Activated CD4-positive, alpha-beta T cell treated with anti-CD3 and anti-CD28 coated beads for 48 hours (primary cell): ENCODE measurements at regions not wholly inside any gene's neighbourhood (a gene's known extent, or its start where the extent isn't known, plus 50 kb on each side); places are given as distances from the start of the nearest gene placed in this dataset.

Source experiments
- DNase-seq: peaks from one replicate; pipeline ENCODE4 v3.0.0-alpha.2; 2020

DNA sequence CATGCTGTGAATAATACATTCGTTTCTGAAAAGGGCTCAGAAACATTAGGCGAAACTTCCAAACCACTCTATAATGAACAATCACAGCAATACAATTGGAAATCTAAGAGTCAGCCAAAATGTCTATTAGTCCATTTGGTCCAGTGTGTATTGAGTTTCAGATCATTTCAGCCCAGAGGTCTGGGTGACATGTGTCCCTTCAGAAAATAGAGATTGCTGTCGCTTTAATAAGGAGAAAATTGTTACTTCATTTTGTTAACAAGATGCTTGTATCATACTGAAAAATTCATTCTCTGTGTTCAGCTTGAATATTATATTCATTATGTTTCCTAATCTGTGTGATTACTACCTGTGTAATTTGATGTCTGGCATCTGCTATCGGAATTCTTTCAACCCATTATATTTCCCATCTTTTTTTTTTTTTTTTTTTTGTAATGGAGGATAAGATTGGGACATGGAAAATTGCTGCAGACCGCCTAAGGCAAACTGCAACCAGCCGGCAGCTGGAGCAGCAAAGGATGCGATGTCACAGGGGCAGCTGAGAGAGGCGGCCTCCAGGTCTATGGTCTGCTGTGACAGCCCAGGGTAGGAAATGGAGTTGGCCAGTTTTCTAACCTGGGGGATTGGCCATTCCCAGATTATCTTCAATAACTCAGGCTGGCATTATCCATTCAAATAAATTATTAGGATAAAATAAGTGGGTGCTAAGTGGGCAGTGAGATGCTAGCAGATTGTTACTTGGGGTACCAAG is 170.9 kb upstream of the NPVF start:
- no peak for DNase-seq

DNA sequence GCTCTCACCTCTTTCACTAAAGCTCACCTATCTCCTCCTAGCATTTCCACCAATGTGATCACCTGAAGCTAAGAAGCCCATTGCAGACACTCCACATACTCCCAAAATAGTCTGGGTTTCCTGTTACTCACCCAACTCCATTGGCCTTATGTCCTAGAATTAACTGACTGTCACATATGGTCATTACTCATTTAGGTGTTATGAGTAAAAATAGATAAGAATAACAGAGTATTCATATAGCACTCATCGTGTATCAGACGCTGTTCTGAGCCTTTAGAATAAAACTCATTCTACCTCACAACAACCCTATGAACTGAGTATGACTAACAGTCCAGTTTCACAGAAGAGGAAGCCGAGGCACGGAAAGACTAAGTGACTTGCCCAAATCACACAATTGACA is 174.2 kb upstream of the NPVF start:
- no peak for DNase-seq

DNA sequence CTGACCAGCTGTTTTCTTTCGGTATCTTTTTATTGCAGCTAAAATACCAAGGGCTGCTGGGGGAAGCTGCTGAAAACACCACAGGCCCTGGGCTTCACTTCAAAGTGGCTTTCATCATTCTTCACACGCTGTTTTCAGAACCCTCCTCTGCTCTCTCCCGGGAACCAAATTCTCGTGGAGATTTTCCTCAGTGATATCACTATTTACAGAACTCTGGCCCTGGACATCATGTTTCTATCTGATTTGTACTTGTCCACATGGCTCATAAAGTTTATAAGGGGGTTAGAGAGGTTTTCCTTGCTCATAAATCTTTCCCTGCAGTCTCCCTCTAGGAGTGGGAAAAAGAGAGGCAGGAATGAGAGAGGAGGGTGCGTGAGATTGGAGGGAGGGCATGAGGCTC is 177.4 kb upstream of the NPVF start:
- no peak for DNase-seq

DNA sequence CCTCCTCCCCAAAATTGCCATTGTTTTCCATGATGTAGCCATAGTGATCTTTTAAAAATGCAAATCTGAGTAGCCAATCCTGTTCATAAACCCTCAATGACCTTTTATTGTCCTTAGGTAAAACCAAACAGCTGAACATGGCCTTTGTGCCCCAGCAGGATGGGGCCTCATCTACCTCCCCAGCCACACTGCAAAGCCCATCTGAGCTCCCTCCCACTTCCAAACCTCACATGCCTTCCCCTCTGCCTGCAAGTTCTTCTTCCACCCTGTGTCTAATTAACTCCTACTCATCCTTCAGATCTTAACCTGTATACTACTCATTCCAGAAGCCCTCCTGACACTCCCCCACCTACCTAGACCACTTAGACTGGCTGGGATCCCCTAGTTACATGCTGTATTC is 178.8 kb upstream of the NPVF start:
- no peak for DNase-seq

DNA sequence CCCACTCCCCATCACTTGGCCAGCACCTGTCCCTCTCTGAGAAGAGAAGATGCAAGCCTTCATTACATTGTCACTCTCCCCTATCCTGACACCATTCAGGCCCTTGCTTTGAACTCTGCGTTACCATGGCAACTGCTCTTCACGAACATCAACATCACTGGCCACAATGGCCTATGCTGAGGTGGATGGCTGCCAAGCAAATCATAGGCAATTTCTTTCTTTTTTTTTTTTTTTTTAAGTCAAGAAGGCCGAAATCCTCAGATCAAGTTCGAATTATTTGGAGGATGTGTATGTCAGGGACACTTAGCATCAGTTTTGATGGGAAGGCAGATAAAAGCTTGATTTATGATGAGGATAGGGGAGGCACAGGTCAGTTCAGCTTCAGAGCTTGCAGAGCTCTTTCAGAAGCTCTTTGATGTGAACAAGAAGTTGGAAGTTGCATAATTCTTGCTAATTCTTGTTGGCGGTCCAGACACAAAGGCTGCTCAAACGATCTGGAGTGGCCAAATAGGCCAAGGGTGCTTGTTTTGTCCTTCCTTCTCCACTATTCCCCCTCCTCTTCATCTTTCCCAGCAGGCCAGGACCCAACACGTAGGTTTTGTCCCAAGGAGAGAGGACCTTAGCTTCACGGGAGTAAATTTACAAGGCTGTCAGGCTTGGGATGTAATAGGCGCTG is 179.9 kb upstream of the NPVF start:
- no peak for DNase-seq

DNA sequence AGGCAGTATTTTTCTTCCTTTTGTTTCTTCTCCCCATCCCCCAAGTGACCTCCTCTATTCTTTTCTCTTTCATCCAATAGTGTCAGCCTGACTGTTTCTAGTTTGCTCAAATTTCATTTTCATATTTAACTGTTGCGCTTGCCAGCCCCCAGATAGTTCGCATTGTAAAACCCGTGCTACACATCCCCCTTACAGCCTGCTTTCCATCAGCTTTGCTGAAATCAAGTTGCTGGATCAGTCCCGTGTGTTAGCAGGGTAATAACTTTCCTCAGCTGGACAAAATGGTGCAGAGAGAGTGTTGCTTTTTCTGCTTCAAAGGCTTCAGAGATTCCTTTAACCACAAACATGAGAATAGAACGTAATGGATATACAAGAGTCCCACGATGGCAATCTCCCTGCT is 180.6 kb upstream of the NPVF start:
- DNase-seq = no peak

DNA sequence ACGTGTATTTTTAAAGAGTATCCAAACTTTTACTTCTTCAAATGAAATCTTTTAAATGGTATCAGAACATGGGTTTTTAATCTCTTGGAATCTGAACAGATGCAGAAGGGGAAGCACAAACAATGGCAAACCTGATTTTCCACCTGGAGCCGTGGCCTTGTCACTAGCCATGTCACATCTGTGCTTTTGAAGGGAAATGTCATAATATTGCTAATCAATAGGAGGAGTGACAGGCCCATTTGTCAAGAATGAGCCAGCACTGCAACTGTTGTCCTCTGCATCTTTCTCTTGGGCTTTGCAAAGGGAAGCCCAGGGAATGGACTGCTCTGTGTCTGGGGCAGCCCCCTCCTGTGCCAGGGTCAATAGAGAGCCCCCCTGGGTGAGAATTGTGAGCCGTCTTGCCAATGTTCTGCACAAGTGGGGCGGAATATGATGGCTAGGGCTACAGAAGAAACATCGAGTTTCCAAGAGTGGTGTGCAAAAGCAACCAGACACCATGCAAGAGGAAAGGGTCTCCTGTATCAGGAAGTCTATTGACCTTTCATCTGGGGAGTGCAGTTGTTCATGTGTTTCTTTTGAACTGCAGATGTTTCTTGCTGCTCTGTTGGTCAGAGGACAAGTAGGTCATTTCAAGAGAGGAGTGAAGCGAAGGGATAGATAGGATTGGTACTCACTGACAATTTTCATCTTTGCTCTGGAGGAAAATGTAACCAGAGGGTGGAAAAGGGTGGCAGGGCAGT is 181.8 kb upstream of the NPVF start:
- no peak for DNase-seq

DNA sequence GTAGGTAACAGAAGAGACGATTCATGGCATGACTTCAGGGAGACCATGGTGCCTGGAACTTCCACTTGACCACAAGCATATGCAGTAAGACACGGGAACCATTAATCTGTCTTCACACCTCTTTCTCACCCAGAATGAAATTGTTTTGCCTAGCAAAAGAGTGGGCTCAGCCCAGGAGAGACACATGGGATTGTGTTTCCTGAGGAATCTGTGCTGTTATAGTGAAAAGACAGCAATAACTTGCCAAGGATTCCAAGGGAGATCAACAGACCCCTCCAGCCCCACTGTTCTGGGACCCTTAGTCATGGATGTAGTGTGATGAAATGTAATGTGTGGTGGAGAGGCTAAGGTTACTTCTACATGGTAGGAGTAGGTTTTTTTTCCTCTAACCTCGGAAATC is 192.5 kb upstream of the NPVF start:
- no peak for DNase-seq

DNA sequence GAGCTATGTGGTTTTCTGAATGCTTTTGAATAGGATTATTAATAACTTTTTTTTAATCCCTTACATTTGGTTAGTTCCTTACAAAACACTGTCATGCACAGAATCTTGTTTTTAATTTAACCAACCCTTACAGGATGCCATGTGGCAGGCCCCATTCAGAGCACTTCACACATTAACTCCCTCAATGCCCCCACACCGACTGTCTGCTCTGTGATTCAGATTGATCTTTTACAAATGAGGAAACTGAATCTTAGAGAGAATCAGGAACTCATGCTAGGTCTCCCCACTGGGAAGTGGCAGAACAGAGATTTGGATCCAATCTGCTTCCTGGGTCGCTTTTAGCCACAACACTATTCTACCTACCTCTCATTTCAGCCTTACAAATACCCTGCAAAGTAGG is 195.8 kb upstream of the NPVF start:
- no peak for DNase-seq

DNA sequence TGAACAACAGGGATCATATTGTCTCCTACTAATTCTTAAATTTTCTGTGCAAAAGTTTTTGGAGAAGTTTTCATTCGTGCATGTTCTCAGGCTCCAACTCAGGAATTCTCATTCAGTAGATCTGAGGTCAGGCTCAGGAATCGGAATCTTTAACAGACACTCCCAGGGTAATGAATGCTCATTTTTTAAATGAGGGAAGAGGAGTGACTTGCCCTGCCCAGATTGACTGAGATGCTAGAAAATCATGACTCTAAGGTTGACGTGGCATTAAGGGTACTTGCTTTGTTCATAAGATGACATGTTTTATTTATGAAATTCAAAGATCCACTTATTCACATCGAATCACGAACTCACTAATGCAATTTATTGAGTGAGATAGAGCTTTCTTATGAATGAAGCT is 196.6 kb upstream of the NPVF start:
- DNase-seq = no peak

DNA sequence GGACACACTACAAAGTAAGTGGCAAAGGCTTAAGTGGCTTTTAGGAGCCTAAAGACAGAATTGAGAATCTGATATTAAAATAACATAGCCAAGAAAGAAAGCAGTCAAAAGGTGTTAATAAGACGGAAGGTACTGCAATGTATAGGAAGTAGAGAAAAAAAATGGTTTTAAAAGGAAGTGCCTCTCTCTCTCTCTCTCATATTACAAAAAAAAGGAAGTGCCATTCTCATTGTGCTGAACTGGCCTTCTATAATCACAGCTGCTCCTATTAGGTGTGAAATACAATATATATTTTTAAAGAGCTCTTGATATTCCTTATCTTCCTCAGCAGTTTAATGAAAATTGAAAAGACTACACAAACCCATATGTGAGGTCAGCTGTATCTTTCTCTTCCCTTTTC is 199.4 kb upstream of the NPVF start:
- DNase-seq = no peak

DNA sequence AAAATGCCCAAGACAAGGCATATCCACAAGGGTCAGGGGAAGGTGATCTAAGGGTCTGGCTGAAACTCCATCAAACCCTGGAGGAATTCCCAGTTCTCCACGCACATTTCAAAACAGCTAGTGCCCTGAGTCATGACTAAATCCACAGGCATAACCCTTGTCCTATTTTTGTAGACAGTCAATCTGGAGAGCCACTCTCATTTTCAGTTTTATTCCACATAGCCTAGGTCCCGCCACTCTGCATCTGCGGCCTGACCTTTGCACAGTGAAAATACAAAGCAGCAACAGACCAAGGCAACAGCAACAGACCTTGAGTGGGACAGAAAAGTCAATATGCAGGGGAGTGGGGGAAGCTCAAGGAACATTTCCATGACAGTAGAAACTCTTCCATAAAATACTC is 201.4 kb upstream of the NPVF start:
- no peak for DNase-seq

DNA sequence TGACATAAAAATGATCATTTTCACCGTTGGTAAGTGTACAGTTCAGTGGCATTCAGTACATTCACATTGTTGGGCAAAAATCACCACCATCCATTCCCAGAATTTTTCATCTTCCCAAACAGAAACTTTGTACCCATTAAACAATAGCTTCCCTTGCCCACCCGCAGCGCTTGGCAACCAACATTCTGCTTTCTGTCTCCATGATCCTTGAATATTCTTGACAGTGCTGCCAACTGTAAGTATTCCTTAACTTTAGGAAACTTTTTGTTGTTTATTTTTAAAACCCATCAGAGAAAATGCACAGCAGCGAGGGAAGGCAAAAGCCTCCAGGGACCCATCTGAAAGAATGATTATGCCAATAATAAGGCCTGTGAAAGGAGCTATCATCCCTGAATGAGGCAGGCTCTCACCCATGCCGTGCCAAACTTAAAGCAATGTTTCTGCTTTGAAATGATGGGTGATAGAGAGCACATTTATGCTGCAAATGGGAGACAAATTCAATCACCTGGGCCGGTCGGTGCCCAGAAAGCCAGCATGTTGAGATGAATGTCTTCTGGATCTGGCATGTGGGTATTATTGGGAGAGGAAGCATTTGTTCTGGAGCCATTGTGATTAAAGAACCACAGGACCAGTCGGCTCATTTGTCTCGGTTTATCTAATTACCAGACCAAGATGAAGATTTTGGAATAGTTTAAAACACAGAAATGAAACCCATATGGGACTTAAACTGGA is 202.1 kb upstream of the NPVF start:
- DNase-seq = no peak

DNA sequence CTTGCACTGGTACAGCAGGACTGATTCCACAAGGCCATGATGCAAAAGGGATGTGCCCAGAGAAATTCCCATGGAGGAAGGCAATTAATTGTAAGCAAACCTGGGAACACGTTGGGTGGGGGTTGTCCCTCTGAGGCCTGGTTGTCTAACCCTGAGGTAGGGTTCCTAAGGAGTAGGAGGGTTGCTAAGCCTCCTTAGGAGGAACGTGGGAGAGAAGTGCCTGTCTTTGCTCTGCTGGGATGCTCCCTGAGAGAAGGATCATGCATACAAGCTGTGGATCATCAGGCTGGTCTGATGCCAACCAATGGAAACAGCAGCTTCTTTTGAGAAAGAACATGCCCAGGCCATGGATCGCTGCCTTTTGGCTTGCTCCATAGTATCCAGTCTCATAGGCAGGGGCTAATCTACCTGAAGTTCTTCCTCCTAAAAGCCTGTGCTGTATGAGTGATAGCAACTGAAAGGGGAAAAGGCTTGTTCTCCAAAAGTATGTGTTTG is 203.7 kb upstream of the NPVF start:
- DNase-seq = no peak

DNA sequence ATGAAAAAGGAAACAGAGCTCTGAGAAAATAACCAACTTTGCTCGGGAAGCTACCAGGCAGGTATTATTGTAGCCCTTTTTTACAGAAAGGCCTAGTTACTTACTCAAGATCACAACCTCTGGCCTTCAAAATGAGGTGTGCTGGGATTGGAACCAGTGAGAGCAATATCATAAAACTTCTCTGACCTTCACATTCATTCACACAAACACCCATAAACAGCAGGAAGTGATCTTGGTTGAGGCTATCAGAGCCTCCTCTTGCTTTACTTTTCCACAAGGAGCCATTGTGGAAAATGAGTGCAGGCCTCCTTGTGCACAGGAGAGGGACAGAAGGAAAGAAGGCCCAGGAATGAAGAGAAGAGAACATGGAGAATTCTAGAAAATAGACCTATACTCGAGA is 204.5 kb upstream of the NPVF start:
- no peak for DNase-seq

DNA sequence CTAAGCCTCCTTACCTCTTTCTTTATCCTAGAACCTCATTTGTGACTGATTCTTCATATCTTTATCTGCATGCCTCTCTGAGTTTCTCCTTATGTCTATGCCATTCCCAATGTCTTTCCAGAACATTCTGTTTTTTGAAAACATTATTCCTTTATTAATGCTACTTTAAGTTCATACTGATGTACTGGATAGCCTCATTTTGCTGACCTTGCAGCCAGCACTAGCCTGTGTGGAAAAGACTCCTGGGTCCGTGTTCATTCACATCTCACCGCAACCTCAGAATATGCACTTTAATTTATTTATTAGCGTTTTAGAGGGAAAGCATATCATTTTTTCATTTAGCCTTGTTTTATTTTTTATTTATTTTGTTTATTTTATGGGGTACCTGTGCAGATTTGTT is 208.1 kb upstream of the NPVF start:
- DNase-seq = no peak

DNA sequence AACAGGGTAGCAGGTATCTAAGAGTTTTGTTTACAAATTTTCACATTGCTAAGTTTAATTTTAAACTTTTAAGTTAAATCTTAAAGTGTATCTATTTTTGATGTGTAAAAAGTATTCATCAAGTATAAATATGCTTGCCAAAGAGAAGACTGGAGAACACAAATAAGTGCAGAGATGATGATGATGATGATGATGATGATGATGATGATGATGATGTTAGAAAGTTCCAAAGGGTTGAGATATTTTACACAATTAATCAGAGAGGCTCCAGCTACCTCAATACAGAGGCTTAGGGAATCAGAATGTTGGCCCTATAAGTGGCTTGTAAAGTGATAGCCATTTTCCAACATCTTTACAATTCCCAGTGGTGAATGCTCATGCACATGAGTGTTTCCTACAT is 209.0 kb upstream of the NPVF start:
- DNase-seq = no peak

DNA sequence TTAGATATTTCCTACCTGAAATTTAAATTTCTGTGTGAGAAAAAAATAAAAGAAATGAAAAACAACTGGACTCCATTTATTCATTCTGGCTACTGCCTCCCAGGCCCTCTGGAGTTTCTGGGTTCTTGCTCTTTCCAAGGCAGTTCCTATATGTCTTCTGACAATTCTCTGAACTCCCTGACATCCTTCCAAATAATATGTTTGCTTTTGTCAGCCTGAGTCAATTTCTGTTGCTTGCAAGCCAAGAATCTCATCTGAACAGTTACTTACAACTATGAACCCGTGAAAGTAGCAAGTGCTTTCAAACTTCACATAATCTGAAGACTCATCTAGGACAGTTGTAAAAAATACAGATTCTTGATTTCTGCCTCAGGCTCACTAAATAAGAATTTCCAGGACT is 216.7 kb upstream of the NPVF start:
- no peak for DNase-seq

DNA sequence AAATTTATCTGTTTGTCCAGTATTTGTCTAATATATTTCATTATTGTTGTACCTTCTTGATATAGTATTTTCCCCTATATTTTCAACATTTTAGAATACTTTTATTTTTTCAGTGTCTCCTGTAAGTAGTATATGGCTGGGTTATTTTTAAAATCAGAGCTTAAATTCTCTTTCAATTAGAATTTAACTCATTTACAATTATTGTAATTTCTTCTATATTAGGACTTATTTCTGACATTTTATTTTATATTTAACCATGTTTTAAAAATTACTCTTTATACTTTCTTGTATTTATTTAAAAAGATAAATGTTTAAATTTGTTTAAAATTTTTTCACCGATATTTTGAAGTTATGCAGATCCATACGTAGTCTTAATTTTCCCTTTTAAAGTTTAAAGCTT is 220.0 kb upstream of the NPVF start:
- no peak for DNase-seq

DNA sequence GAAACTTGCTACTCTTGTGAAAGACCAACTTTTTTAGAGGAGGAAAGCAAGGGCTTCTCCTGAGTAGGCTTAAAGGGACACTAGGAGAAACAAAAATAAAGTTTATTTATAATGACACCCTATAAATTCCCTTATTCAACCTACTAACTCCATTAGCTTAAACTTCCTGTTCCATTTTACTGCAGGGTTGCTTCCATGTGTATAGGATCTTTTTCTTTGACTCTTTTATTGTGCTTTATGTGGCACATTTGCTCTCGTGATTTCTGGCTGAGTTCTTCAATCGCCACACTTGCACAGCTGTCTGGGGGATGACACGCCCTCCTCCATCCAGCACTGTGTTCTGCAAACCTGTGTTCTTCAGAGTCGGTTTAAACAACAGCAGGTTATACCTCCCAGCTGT is 225.7 kb upstream of the NPVF start:
- DNase-seq = no peak

DNA sequence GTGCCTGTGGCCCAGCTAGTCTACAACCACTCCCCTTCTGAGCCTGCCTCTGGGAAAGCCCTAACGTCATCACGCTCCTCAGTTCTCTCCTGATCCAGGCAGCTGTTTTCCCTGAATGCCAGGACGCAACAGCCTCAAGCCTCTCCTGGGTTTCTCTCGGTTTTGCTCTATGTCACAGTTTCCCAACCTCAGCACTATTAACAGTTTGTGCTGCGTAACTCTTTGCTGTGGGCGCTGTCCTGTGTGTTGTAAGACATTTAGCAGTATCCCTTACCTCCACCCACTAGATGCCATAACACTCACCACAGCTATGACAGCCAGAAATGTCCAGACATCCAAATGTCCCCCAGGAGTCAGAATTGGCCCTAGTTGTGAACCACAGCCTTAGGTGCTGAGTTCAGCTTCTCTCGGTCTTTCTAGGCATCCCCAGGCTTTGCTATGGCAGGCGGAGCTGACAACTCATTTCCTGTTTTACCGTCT is 226.3 kb upstream of the NPVF start:
- no peak for DNase-seq

DNA sequence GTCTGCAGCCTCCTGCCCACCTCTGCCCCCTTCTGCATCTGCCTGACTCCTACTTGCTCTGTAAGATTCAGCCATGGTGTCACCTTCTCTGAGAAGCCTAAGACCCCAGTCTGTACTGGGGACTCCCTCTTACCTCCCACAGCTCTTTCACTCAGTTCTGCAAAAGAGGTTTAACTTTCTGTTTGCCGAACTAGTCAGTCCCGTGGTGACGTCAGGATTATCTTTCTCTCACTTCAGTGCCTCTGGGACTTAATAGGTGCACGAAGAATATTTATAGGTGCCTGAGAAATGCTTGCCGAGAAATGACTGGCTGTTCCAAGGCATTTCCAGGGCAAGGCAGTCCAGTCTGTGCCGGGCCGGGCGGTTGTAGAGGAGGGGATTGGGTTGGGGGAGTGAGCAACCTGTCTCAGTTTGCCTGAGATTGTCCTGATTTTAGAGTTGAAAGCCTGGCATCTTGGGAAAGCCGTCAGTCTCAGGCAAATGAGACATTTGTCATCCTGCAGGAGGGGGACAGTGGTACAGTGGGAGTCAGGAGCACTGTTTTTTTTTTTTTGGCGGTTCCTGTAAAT is 227.5 kb upstream of the NPVF start:
- DNase-seq = no peak
